Dendritic cell treated with granulocyte-macrophage colony-stimulating factor and Interleukin-4, amounts not matched to agents 40 ng/mL and 50 ng/mL, for 4 days (primary cell): ENCODE measurements at regions not wholly inside any gene's neighbourhood (a gene's known extent, or its start where the extent isn't known, plus 50 kb on each side); places are given as distances from the start of the nearest gene placed in this dataset.

Experiments used
- H3K27ac Mint-ChIP-seq: one replicate; pipeline ENCODE4 v1.8.0; 2022; ENCODE audit warnings: mild to moderate bottlenecking, mixed read lengths
- H3K27me3 Mint-ChIP-seq: one replicate; pipeline ENCODE4 v1.8.0; 2022; ENCODE audit warnings: mild to moderate bottlenecking, mixed read lengths
- H3K36me3 Mint-ChIP-seq: one replicate; pipeline ENCODE4 v1.8.0; 2022; ENCODE audit warnings: low read depth, mixed read lengths
- H3K4me1 Mint-ChIP-seq: one replicate; pipeline ENCODE4 v1.8.0; 2022; ENCODE audit warnings: low read depth, mixed read lengths
- H3K4me3 Mint-ChIP-seq: one replicate; pipeline ENCODE4 v1.8.0; 2022; ENCODE audit warnings: mild to moderate bottlenecking, moderate library complexity, mixed read lengths
- H3K9me3 Mint-ChIP-seq: one replicate; pipeline ENCODE4 v1.8.0; 2022; ENCODE audit warnings: mixed read lengths
- intact Hi-C: fragments of 100-400 bp; cut with micrococcal nuclease; formaldehyde crosslinking; loops from one replicate; pipeline ENCODE4 v1.15.0; 2022

DNA sequence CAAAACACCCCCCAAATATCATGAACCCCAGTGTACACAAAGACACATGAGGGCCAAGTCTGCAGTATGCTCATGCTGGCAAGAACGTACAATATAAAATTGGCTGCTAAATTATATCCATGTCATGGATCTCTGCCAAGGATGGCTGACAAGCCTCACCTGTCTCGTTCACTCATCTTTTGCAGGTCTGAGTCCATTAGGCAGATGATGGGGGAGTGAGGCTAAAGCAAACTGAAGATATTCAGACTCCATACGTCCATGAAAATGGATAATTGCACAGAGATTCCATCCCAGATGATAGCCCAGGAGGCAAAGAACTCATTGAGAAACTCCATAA lies 122.3 kb upstream of the PTPRG start:
- Mint-ChIP-seq H3K27me3 (no peaks in the 10 kb centered on the region), H3K27ac (no peak overlapping the region), H3K36me3 (no peaks in the 10 kb centered on the region), H3K4me3 (no peak overlapping the region), H3K9me3 (peaks cover 22% of the 10 kb centered on the region), H3K4me1 (no peaks in the 10 kb centered on the region)
- intact Hi-C loops = no loop called here

DNA sequence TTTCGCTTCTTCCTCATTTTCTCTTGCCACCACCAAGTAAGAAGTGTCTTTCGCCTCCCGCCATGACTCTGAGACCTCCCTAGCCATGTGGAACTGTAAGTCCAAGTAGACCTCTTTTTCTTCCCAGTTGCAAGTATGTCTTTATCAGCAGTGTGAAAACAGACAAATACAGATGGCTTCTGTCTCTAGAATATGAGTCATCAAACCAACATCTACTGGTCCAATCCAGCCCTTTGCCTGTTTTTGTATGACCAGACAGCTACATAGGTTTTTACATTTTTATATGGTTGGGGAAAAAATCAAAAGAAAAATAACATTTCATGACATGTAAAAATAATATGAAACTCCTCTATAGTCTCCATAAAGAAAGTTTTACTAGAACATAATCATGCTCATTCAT lies 118.7 kb upstream of the PTPRG start:
- no peaks in the 10 kb centered on the region for H3K4me1 Mint-ChIP-seq
- intact Hi-C loops = no loop called here
- H3K27me3 Mint-ChIP-seq = no peaks in the 10 kb centered on the region
- peaks cover 12% of the 10 kb centered on the region for H3K9me3 Mint-ChIP-seq
- H3K27ac Mint-ChIP-seq = no peak overlapping the region
- no peak overlapping the region for H3K4me3 Mint-ChIP-seq
- no peaks in the 10 kb centered on the region for H3K36me3 Mint-ChIP-seq

DNA sequence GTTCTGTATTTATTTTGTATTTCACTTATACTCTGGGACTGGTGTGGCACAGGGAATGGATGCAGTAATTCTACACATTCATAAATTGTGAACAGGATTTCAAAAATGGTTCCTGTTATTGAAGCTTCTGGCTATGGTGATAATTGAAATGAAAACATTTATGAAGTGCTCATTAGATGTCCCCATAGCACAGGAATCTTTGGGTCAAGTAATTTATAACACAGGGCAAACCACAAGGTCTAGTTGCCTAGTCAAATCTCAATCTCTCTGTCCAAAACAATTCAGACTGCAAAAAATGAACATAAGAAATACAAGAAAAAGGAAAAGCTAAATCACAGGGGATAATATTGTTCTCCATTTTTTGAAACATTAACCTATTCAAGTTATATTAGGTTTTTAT lies 117.5 kb upstream of the PTPRG start:
- Mint-ChIP-seq H3K36me3 (no peaks in the 10 kb centered on the region), H3K4me3 (no peak overlapping the region), H3K9me3 (peaks cover 12% of the 10 kb centered on the region), H3K27ac (no peak overlapping the region), H3K27me3 (no peaks in the 10 kb centered on the region), H3K4me1 (no peaks in the 10 kb centered on the region)
- intact Hi-C loops = no loop called here

DNA sequence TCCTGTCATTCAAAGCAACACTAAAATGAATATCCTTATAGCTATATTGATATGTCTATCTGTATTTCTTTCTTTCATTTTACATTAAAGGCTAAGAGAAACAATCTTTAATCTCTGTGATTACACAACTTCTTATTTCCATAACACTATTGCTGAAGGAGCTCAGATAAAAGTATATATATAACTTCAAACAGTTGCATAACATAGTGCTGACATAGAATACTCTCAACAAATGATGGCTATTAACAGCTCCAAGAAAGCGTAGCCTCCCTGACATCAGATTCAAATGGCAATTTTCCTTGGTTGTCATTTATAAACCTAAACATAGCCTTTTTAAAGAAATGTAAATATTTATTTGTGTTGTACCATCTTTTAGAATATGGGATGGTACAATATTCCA lies 116.6 kb upstream of the PTPRG start:
- H3K27ac Mint-ChIP-seq = no peak overlapping the region
- no peaks in the 10 kb centered on the region for H3K36me3 Mint-ChIP-seq
- intact Hi-C loops = no loop called here

DNA sequence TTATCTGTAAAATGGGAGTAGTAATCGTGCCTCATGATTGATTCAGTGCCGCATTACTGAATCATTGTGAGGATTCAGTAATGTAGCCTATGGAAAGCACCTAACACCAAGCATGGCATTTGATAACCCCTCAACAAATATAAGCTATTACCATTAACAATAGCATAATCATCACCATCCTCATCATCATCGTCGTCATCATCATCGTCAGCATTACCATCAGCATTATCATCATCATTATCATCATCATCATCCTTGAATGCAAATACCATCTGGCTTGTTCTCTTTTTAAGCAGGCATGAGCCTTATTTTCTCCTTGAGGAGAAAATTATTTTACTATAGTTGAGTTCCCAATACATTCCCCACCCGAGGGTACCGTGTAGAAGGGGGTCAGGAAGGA lies 115.4 kb upstream of the PTPRG start:
- no peaks in the 10 kb centered on the region for H3K36me3 Mint-ChIP-seq
- no peak overlapping the region for H3K4me3 Mint-ChIP-seq
- H3K4me1 Mint-ChIP-seq = no peaks in the 10 kb centered on the region
- no peak overlapping the region for H3K27ac Mint-ChIP-seq
- intact Hi-C loops = no loop called here
- H3K9me3 Mint-ChIP-seq = peaks cover 15% of the 10 kb centered on the region
- H3K27me3 Mint-ChIP-seq = no peaks in the 10 kb centered on the region

More for the DNA sequence above, 116.6 kb upstream of the PTPRG start:
- Mint-ChIP-seq H3K4me1 (no peaks in the 10 kb centered on the region), H3K4me3 (no peak overlapping the region), H3K27me3 (no peaks in the 10 kb centered on the region), H3K9me3 (peaks cover 12% of the 10 kb centered on the region)

DNA sequence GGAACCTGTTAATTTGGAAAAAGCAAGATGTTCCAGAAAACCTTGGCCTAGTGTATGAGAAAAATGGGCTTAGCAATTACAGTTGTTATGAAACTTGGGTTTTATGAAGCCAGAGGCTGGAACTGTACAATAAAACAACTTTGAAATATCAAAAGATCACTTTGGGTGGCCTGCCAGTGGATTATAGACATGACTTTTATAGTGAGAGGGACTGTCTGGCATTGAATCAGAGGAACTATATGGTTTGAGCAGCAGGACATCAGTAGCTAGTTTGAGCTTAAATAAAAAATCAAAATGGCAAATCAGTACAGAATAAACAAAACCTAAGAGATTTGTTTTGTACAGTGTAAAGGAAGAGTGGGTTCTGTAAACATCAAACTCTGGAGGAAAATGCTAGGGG lies 115.0 kb upstream of the PTPRG start:
- intact Hi-C loops = no loop called here
- H3K4me3 Mint-ChIP-seq = no peak overlapping the region
- no peak overlapping the region for H3K27ac Mint-ChIP-seq
- H3K27me3 Mint-ChIP-seq = no peaks in the 10 kb centered on the region
- H3K4me1 Mint-ChIP-seq = no peaks in the 10 kb centered on the region
- H3K9me3 Mint-ChIP-seq = peaks cover 15% of the 10 kb centered on the region
- no peaks in the 10 kb centered on the region for H3K36me3 Mint-ChIP-seq

DNA sequence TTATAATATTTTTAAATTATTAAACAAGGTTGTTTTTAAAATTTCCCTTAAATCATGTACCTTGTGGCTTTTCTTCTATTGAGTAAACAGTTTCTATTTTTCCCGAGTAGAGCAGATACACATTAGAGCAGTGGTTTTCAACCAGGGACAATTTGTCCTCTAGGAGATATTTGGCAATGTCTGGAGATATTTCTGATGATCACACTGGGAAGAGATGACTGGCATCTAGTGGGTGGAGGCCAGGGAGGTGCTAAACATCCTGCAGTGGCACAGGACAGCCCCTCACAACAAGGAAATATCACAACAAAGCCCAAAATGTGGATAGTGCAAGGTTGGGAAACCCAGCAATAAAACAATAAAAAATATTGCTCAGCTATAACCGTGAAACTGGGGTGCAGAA lies 113.0 kb upstream of the PTPRG start:
- Mint-ChIP-seq H3K27ac (no peak overlapping the region), H3K36me3 (no peaks in the 10 kb centered on the region), H3K9me3 (peaks cover 9% of the 10 kb centered on the region), H3K27me3 (no peaks in the 10 kb centered on the region), H3K4me3 (no peak overlapping the region), H3K4me1 (no peaks in the 10 kb centered on the region)
- intact Hi-C loops = no loop called here

DNA sequence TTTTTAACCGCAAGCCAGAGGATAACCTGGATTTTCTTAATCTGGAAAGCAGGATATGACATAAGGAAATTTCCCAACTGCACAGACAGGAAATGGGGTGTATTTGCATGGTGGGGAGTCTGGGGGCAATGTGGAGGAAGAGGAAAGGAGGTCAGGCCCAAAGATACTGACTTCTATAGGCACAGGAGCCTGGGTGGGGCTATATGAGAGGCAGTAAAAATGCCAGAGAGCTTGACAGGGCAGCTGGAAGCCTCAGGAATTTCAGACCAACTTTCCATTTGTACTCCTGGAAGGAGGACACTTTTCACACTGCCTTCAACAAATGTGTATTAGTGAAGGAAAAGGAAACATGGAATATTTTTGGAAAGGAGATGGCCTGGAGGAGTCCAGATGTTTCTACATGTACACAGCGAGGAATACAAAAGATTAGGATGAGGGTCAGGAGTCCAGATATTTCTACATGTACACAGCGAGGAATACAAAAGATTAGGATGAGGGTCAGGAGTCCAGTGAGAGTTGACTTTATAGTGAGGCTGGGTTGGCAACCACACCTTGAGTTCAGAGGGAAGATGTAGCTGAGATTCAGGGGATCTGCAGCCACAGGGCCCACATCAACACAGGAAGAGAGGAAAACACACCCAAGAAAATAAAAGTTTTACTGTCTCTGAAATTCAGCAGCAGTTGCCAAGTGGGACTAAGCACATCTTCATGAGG lies 111.9 kb upstream of the PTPRG start:
- no peaks in the 10 kb centered on the region for H3K27me3 Mint-ChIP-seq
- intact Hi-C loops = no loop called here
- no peak overlapping the region for H3K4me3 Mint-ChIP-seq
- peaks cover 9% of the 10 kb centered on the region for H3K9me3 Mint-ChIP-seq
- no peaks in the 10 kb centered on the region for H3K4me1 Mint-ChIP-seq
- no peaks in the 10 kb centered on the region for H3K36me3 Mint-ChIP-seq
- no peak overlapping the region for H3K27ac Mint-ChIP-seq

DNA sequence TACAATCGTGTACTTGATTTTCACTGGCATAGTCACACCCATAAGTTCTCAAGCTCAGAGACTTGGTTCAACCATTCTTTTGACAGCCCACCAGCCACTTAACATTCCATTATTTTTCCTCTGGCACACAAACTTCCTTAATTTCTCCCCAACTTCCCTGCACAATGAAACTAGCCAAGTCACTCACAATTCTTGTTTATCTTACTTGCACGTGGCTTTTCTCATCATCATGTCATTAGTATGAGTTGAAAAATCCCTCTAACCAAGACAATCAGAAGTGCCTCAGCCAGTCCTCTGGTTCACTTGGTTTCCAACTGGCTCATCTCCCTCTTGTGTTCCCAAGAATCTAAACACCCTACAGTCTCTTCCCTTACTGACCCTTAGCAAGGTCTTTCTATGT lies 110.5 kb upstream of the PTPRG start:
- intact Hi-C loops = no loop called here
- Mint-ChIP-seq H3K27me3 (no peaks in the 10 kb centered on the region), H3K9me3 (peaks cover 9% of the 10 kb centered on the region), H3K36me3 (no peaks in the 10 kb centered on the region), H3K4me1 (no peaks in the 10 kb centered on the region), H3K27ac (no peak overlapping the region), H3K4me3 (no peak overlapping the region)

DNA sequence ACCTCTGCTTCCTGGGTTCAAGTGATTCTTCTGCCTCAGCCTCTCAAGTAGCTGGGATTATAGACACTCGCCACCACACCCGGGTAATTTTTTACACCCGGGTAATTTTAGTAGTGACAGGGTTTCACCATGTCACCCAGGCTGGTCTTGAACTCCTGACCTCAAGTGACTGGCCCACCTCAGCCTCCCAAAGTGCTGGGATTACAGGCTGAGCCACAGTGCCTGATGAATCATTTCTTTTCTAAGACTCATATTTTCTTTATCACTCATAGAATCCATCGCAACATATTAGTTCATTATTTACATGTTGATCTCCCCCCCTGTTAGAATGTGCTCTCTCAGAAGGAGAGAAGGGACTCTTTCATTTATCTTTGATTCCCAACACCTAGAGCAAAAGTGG lies 109.5 kb upstream of the PTPRG start:
- intact Hi-C loops = no loop called here
- Mint-ChIP-seq H3K27me3 (no peaks in the 10 kb centered on the region), H3K4me1 (no peaks in the 10 kb centered on the region), H3K4me3 (no peak overlapping the region), H3K9me3 (peaks cover 9% of the 10 kb centered on the region), H3K36me3 (no peaks in the 10 kb centered on the region), H3K27ac (no peak overlapping the region)

DNA sequence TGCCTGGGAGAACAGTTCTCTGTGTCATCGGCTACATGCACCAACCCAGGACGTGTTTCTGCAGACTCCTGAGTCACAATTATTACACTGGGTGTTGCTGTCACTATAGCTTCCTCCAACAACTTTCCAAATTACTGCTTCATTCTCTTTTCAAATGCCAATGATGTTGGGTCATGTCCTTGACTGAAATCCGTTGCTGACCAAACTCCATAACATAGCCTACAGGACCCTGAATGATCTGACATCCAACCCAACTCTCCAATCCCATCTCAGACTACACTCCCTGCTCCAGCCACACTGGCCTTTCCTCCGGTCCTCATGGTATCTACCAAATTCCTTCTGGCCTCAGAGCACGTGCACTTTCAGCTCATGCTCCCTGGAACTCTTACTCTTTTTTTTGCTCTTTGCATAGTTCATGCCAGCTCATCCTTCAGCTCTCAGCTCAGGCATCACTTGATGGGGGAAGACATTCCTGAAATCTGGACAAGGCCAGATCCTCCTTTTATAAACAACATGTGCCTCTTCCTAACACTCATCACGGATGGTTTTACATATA lies 108.8 kb upstream of the PTPRG start:
- H3K36me3 Mint-ChIP-seq = no peaks in the 10 kb centered on the region
- no peak overlapping the region for H3K4me3 Mint-ChIP-seq
- no peaks in the 10 kb centered on the region for H3K27me3 Mint-ChIP-seq
- no peak overlapping the region for H3K27ac Mint-ChIP-seq
- peaks cover 9% of the 10 kb centered on the region for H3K9me3 Mint-ChIP-seq
- intact Hi-C loops = no loop called here
- H3K4me1 Mint-ChIP-seq = no peaks in the 10 kb centered on the region

DNA sequence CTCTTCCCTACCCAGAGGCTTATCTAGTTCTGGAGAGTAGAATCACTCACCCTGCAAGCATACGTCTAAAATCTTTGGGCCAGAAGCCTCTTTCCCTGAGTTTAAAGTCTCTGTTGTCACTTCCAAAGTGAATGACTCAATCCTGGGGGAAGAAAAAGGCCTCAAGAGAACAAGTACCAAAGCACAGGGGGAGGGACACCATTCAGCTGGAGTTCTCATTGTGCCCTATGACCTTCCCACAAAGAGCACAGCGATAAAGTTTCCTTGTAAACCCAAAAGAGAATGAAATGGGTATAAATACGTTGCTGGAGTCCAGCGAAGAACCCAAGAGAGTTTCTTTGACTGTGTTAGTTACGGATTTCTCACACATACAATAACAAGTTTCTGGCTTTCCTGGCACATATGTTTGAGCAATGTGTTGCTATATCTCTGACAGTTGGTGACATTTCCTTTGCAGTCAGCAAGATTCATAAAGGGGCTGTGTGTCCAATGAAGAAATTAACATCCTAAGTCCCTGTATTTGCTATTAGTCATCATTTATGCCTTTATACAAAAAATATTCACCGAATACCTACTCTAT lies 107.3 kb upstream of the PTPRG start:
- H3K9me3 Mint-ChIP-seq = peaks cover 9% of the 10 kb centered on the region
- intact Hi-C loops = no loop called here
- no peaks in the 10 kb centered on the region for H3K27me3 Mint-ChIP-seq

DNA sequence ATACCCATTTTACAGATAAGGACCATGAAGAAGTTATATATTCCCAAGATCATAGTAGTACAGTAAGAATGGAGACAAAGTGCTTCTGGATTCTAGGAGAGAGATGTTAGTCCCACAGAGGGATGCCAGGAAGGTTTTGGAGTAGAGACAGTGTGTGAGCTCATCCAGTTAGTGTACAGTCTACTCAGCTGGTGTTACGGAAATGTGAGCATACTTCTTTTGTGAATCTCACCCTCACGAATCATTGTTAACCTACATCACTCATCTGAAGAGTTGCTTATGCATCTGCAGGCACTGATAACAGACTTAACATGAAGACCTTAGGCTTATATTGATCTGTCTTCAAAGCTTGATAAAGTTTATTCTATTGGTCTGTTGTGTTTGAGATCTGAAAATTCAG lies 106.6 kb upstream of the PTPRG start:
- Mint-ChIP-seq H3K36me3 (no peaks in the 10 kb centered on the region), H3K9me3 (peaks cover 9% of the 10 kb centered on the region), H3K4me3 (no peak overlapping the region), H3K27me3 (no peaks in the 10 kb centered on the region), H3K4me1 (no peaks in the 10 kb centered on the region), H3K27ac (no peak overlapping the region)
- intact Hi-C loops = no loop called here

More for the DNA sequence above, 107.3 kb upstream of the PTPRG start:
- no peak overlapping the region for H3K27ac Mint-ChIP-seq
- H3K4me3 Mint-ChIP-seq = no peak overlapping the region
- no peaks in the 10 kb centered on the region for H3K36me3 Mint-ChIP-seq
- H3K4me1 Mint-ChIP-seq = no peaks in the 10 kb centered on the region

DNA sequence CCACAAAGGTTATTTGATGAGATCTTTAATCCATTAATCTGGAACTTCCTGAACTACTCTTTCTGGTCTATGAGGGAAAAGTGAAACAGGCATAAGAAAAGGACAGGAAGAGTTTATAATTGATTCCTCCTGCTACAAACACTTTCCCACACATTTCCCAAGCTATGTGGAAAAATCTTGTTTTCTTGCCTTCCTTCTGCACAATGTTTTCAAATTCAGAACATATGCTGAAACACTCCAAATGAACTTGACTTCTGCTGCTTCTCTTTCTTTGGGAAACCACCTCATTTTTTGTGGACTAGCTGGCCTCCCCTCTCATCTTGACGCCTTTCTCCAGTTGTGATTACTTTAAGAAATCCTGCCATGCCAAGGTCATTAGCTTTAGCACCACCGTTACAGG lies 100.7 kb upstream of the PTPRG start:
- Mint-ChIP-seq H3K9me3 (no peaks in the 10 kb centered on the region), H3K27me3 (no peaks in the 10 kb centered on the region), H3K4me1 (no peaks in the 10 kb centered on the region), H3K27ac (no peak overlapping the region), H3K36me3 (no peaks in the 10 kb centered on the region), H3K4me3 (no peak overlapping the region)
- intact Hi-C loops = no loop called here

DNA sequence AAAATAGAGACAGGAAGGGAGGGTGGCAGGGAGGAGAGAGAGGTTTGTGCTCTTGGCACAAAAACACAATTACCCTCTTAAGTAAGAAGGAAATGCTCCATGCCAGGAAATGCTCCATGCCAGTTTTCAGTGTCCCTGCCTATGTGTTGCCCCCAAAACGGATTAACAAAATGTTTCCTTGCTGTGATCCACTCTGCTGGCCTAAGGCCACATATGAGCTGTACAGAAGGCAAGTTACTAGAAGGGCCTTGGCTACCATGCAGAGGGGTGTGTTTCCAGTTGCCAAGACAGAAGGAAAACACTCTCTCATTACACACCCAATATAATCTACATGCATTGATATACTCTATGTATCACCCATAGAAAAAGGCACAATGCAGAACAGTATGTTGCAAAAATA lies 98.2 kb upstream of the PTPRG start:
- no peaks in the 10 kb centered on the region for H3K4me1 Mint-ChIP-seq
- H3K27me3 Mint-ChIP-seq = no peaks in the 10 kb centered on the region
- no peak overlapping the region for H3K27ac Mint-ChIP-seq
- H3K36me3 Mint-ChIP-seq = no peaks in the 10 kb centered on the region
- intact Hi-C loops = no loop called here
- H3K9me3 Mint-ChIP-seq = no peaks in the 10 kb centered on the region
- no peak overlapping the region for H3K4me3 Mint-ChIP-seq
